Heart left ventricle (tissue), 16 donors: ENCODE measurements at regions not wholly inside any gene's neighbourhood (a gene's known extent, or its start where the extent isn't known, plus 50 kb on each side); places are given as distances from the start of the nearest gene placed in this dataset.

ENCODE experiments used
- ATAC-seq, 4 donors: fragments of 200-7000 bp; cut with Tn5 transposase; one replicate each; pipeline ENCODE4 v1.9.1; 2020 to 2022; ENCODE audit warnings: moderate library complexity in 4 of 4, mild to moderate bottlenecking in 3 of 4, moderate number of reproducible peaks in 1 of 4
- DNase-seq, 5 donors: peaks; one replicate each; pipeline ENCODE4 v3.0.0-alpha.2; 2020
- H3K27ac ChIP-seq, 12 donors: fragments of 200-600 bp; sonication (generic) in 4 of 12; one replicate each; pipeline versions ENCODE4 v1.5.0 to v1.8.0; 2016 to 2022; ENCODE audit warnings: mild to moderate bottlenecking in 2 of 12
- H3K27me3 ChIP-seq, 9 donors: fragments of 200-600 bp; sonication (generic) in 2 of 9; one replicate each; pipeline versions ENCODE4 v1.5.1 to v1.8.0; 2016 to 2022; ENCODE audit warnings: mild to moderate bottlenecking in 3 of 9
- H3K36me3 ChIP-seq, 9 donors: fragments of 200-600 bp; sonication (generic) in 2 of 9; one replicate each; pipeline versions ENCODE4 v1.5.0 to v1.8.0; 2018 to 2022; ENCODE audit warnings: mild to moderate bottlenecking in 2 of 9
- H3K4me1 ChIP-seq, 12 donors: fragments of 200-600 bp; sonication (generic) in 4 of 12; one replicate each; pipeline versions ENCODE4 v1.5.0 to v1.8.0; 2016 to 2022; ENCODE audit warnings: mild to moderate bottlenecking in 3 of 12
- H3K4me3 ChIP-seq, 12 donors: fragments of 200-600 bp; sonication (generic) in 4 of 12; one replicate each; pipeline versions ENCODE4 v1.5.0 to v1.8.0; 2017 to 2022; ENCODE audit warnings: mild to moderate bottlenecking in 9 of 12, moderate library complexity in 4 of 12
- H3K9me3 ChIP-seq, 12 donors: fragments of 200-600 bp; sonication (generic) in 4 of 12; one replicate each; pipeline versions ENCODE4 v1.5.0 to v1.8.0; 2016 to 2022; ENCODE audit warnings: mild to moderate bottlenecking in 1 of 12
- POLR2A ChIP-seq, 2 donors: fragments of 450-650 bp; IDR thresholded peaks; one replicate each; pipeline ENCODE4 v1.6.1; 2017; ENCODE audit warnings: antibody characterized with exemption in 2 of 2, mild to moderate bottlenecking in 2 of 2, moderate library complexity in 2 of 2
- WGBS, 4 donors: extraction: QIAGEN DNeasy Blood & Tissue Kit in 2 of 4; methylation state at CpG; one replicate each; pipeline versions ENCODE4 v1.1.5 to v1.1.7; 2013 to 2018; 5-methylcytosine and 5-hydroxymethylcytosine counted together
- intact Hi-C, 10 donors: fragments of 100-400 bp; cut with DNase I; formaldehyde crosslinking; loops; one replicate each; pipeline versions ENCODE4 v1.11.1 to v1.14.2; 2022
- TF ChIP-seq, protein P1 (sequence below), 12 donors: fragments of 200-600 bp; sonication (generic) in 4 of 12; IDR thresholded peaks; one replicate each; pipeline versions ENCODE4 v1.5.0 to v1.8.0; 2018 to 2022; ENCODE audit warnings: antibody characterized with exemption in 12 of 12, mild to moderate bottlenecking in 5 of 12
- donor health status: ischemic (EF 13 %, LVEDD 7.1; RV severe dilation, severe dysfunction).
- donor health status: healthy with polysubstance abuse.
- donor health status: DM: no; HTN: yes; CAD: no.
- donor health status: DM: no; HTN: no; CAD: no.
- donor health status: ischemic (EF 25% LVEDD 6.9; RV normal size, moderate dysfunction).
- donor health status: ischemic (EF 25% LVEDD 5.7; RV mildly dilated, moderate dysfunction).
- donor health status: healthy.
- donor health status: DM: yes; HTN: yes; CAD: no.
- donor health status: ischemic (EF 35%, LVEDD 5.7; RV mildly dilated, moderate dysfunction).
- donor health status: nonischemic (EF 11% LVEDD 7.7; RV severe dilation, severe dysfunction).
- donor health status: DM: yes; HTN: yes; CAD: no.
- donor health status: PGD.
- donor health status: ischemic (EF 29% LVEDD 5.4; RV normal size, mild dysfunction).
- donor health status: nonischemic (EF 23%, LVEDD 6.1; RV moderate dilation, normal function).

DNA sequence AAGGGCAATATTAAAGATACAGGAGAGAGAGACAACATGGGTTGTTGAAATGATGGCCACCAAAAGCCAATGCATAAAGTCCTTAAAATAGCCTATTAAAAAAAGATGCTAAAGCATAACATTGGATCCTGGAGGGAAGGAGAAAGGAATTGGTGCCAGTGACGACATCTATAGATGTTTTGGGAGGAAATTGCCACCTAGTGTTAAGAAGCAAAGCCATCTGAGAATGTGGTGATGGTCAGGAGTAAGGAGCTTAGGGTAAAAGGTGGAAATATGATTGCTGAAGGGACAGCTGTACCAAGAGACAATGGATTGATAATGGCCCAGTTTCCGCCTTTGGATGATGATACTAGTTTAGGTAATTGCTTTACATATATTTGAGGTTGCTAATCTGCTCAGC is 85.1 kb downstream of the TMEM30B start:
- ATAC-seq = no peak
- H3K36me3 ChIP-seq = no peaks in the 10 kb centered on the region
- intact Hi-C loops = no loop called here
- H3K27ac ChIP-seq = no peak overlapping the region
- H3K4me3 ChIP-seq = no peak overlapping the region
- no peaks in the 10 kb centered on the region for H3K9me3 ChIP-seq
- DNase-seq = no peak
- TF ChIP-seq, protein P1, sequence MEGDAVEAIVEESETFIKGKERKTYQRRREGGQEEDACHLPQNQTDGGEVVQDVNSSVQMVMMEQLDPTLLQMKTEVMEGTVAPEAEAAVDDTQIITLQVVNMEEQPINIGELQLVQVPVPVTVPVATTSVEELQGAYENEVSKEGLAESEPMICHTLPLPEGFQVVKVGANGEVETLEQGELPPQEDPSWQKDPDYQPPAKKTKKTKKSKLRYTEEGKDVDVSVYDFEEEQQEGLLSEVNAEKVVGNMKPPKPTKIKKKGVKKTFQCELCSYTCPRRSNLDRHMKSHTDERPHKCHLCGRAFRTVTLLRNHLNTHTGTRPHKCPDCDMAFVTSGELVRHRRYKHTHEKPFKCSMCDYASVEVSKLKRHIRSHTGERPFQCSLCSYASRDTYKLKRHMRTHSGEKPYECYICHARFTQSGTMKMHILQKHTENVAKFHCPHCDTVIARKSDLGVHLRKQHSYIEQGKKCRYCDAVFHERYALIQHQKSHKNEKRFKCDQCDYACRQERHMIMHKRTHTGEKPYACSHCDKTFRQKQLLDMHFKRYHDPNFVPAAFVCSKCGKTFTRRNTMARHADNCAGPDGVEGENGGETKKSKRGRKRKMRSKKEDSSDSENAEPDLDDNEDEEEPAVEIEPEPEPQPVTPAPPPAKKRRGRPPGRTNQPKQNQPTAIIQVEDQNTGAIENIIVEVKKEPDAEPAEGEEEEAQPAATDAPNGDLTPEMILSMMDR (IDR thresholded peaks at IDR 0.05) = no peak
- no peak for TF ChIP-seq POLR2A (IDR thresholded peaks at IDR 0.05)
- WGBS, 4 donors = 75 to 80% (median 77%) methylated on average over 2 of the region's 2 CpGs
- H3K27me3 ChIP-seq = peaks cover 0 to 16% (median 0%) of the 10 kb centered on the region in 9 donors
- no peaks in the 10 kb centered on the region for H3K4me1 ChIP-seq

DNA sequence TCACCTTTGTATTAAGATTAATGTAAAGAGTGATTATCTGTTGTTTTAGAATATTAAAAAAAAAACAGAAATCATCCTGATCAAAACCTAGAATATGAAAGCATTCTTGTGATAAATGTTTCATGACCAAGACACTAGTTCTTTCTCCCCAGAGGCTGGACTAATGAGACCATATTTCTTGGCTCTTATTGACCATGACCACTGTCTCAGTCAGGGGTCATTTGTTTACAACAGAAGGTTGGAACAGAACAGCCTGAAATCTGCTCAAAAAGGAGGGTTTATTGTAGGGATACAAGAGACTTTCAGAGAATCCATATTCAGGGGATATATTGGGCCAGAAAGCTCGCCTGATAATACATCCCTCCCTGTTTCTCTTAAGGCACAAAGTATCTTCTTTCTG is 87.7 kb downstream of the TMEM30B start:
- TF ChIP-seq POLR2A (IDR thresholded peaks at IDR 0.05) = no peak
- TF ChIP-seq, protein P1 (IDR thresholded peaks at IDR 0.05) = no peak
- H3K27ac ChIP-seq = no peak overlapping the region
- peaks cover 0 to 19% (median 0%) of the 10 kb centered on the region in 9 donors for H3K27me3 ChIP-seq
- WGBS, 4 donors = 60 to 73% (median 70%) methylated on average over 1 of the region's 1 CpG
- intact Hi-C loops = no loop called here
- no peaks in the 10 kb centered on the region for H3K36me3 ChIP-seq
- H3K4me3 ChIP-seq = no peak overlapping the region
- ATAC-seq (no peak), DNase-seq (no peak)
- no peaks in the 10 kb centered on the region for H3K9me3 ChIP-seq
- H3K4me1 ChIP-seq = peaks cover 0 to 10% (median 0%) of the 10 kb centered on the region in 12 donors

DNA sequence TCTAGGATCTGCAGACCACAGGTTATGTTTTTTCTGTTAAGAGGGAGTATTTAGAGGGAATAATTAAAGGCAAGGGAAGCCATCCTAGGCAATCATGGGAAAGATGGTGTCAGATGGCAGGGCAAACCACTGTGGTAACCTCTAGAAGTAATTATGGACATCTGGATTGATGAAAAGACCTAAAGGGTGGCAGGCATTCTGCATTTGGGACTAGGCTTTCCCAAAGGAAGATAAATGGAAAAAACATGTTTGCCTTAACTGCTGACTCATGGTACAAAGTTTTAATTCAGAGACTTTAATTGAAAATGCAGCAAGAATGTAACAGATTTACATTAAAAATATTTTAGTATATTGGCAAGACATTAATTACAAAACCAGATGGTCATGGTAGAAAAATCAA is 88.1 kb downstream of the TMEM30B start:
- H3K27ac ChIP-seq = no peak overlapping the region
- H3K27me3 ChIP-seq = peaks cover 0 to 22% (median 3%) of the 10 kb centered on the region in 9 donors

DNA sequence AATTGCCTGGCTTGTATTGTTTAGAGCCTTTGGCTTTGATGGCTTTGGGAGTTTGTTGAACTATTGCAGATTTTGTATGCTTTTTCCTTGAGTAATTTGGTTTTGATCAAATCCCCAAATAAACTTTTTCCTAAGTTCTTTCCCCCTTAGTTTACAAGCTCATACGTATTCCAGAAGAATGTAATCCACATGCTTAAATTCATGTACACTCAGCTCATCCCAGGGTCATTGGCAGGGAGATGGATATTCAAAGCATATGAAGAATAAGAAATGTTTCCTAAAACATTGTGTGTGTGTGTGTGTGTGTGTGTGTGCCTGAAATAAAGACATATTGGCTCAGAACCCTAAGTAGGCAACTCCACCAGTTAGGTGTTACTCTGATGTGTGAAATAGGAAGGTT is 89.4 kb downstream of the TMEM30B start:
- peaks cover 0 to 17% (median 1%) of the 10 kb centered on the region in 12 donors for H3K4me1 ChIP-seq
- no peaks in the 10 kb centered on the region for H3K9me3 ChIP-seq
- H3K27me3 ChIP-seq = peaks cover 0 to 35% (median 8%) of the 10 kb centered on the region in 9 donors
- no peaks in the 10 kb centered on the region for H3K36me3 ChIP-seq
- intact Hi-C loops = no loop called here
- no peak for DNase-seq
- H3K27ac ChIP-seq = no peak overlapping the region
- 88 to 98% (median 91%) methylated on average over 1 of the region's 1 CpG for WGBS, 4 donors
- ATAC-seq = no peak
- H3K4me3 ChIP-seq = no peak overlapping the region
- TF ChIP-seq, protein P1 (IDR thresholded peaks at IDR 0.05) = no peak
- TF ChIP-seq POLR2A (IDR thresholded peaks at IDR 0.05) = no peak

More for the DNA sequence above, 88.1 kb downstream of the TMEM30B start:
- no peak for ATAC-seq
- H3K9me3 ChIP-seq = no peaks in the 10 kb centered on the region
- TF ChIP-seq, protein P1 (IDR thresholded peaks at IDR 0.05) = no peak
- no peak for TF ChIP-seq POLR2A (IDR thresholded peaks at IDR 0.05)
- H3K4me1 ChIP-seq = peaks cover 0 to 11% (median 0%) of the 10 kb centered on the region in 12 donors
- intact Hi-C loops = no loop called here
- H3K36me3 ChIP-seq = no peaks in the 10 kb centered on the region
- no peak for DNase-seq
- H3K4me3 ChIP-seq = no peak overlapping the region
